Stomach (tissue), 8 donors: ENCODE measurements at regions not wholly inside any gene's neighbourhood (a gene's known extent, or its start where the extent isn't known, plus 50 kb on each side); places are given as distances from the start of the nearest gene placed in this dataset.

Experiments
- DNase-seq, 2 donors: peaks; one replicate each; pipeline versions ENCODE4 v3.0.0 to v3.0.0-alpha.2; 2013 to 2019
- H3K27ac ChIP-seq, 5 donors: fragments of 200-600 bp in 4 of 5; sonication (generic) in 4 of 5; one replicate each; pipeline ENCODE4 v1.5.1; 2013 to 2019; ENCODE audit warnings: mild to moderate bottlenecking in 1 of 5, moderate library complexity in 1 of 5
- H3K27me3 ChIP-seq, 3 donors: fragments of 200-600 bp; sonication (generic); one replicate each; pipeline ENCODE4 v1.5.1; 2017 to 2019; ENCODE audit warnings: mixed run types in 1 of 3
- H3K36me3 ChIP-seq, 4 donors: fragments of 200-600 bp; sonication (generic); 1 replicate in 3 of 4; 2 replicates in 1 of 4; pipeline ENCODE4 v1.5.1; 2016 to 2019
- H3K4me1 ChIP-seq, 4 donors: fragments of 200-600 bp; sonication (generic); one replicate each; pipeline ENCODE4 v1.5.1; 2016 to 2019
- H3K4me3 ChIP-seq, 4 donors: fragments of 200-600 bp; sonication (generic) in 3 of 4; one replicate each; pipeline ENCODE4 v1.5.1; 2016 to 2019; ENCODE audit warnings: mild to moderate bottlenecking in 1 of 4
- H3K9me3 ChIP-seq, 4 donors: fragments of 200-600 bp; sonication (generic); one replicate each; pipeline ENCODE4 v1.5.1; 2016 to 2019
- EP300 ChIP-seq: sonication (generic); formaldehyde crosslinking; IDR thresholded peaks from one replicate; pipeline ENCODE4 v1.6.1; 2017; ENCODE audit warnings: antibody characterized with exemption
- POLR2A ChIP-seq, 4 donors: fragments of 450-650 bp; IDR thresholded peaks; one replicate each; pipeline ENCODE4 v1.6.1; 2016; ENCODE audit warnings: antibody characterized with exemption in 4 of 4, control low read depth in 2 of 4, mild to moderate bottlenecking in 1 of 4, moderate library complexity in 1 of 4
- POLR2AphosphoS5 ChIP-seq, 3 donors: sonication (generic); formaldehyde crosslinking; IDR thresholded peaks; one replicate each; pipeline ENCODE4 v1.6.1; 2016; ENCODE audit warnings: antibody characterized with exemption in 3 of 3
- WGBS, 5 donors: extraction: QIAGEN DNeasy Blood & Tissue Kit in 3 of 5; methylation state at CpG; one replicate each; pipeline versions ENCODE4 v1.1.5 to v1.1.7; 2013 to 2018; 5-methylcytosine and 5-hydroxymethylcytosine counted together
- intact Hi-C: fragments of 100-400 bp; cut with DNase I; formaldehyde crosslinking; loops from one replicate; pipeline ENCODE4 v1.15.1; 2023; ENCODE audit warnings: low total_unique reads
- TF ChIP-seq, protein P1 (sequence below), 7 experiments: fragments of 450-650 bp in 4 of 7; fragments of 200-600 bp in 3 of 7; sonication (generic) in 3 of 7; IDR thresholded peaks; one replicate each; pipeline ENCODE4 v1.5.1; 2016 to 2019; ENCODE audit warnings: antibody characterized with exemption in 7 of 7, control low read depth in 2 of 7, mild to moderate bottlenecking in 1 of 7
- donor health status: healthy with polysubstance abuse.
- donor health status: Bipolar disorder and iron deficiency.
- donor health status: healthy.

GRCh38 chrX:74180716-74181115 is 123.3 kb upstream of the ZCCHC13 start:
- Histone ChIP-seq H3K27ac (no peak overlapping the region), H3K4me3 (no peak overlapping the region), H3K36me3 (no peaks in the 10 kb centered on the region), H3K27me3 (no peaks in the 10 kb centered on the region), H3K4me1 (peaks cover 0 to 12% (median 5%) of the 10 kb centered on the region in 4 donors), H3K9me3 (no peaks in the 10 kb centered on the region)
- no peak for DNase-seq
- TF ChIP-seq, protein P1, sequence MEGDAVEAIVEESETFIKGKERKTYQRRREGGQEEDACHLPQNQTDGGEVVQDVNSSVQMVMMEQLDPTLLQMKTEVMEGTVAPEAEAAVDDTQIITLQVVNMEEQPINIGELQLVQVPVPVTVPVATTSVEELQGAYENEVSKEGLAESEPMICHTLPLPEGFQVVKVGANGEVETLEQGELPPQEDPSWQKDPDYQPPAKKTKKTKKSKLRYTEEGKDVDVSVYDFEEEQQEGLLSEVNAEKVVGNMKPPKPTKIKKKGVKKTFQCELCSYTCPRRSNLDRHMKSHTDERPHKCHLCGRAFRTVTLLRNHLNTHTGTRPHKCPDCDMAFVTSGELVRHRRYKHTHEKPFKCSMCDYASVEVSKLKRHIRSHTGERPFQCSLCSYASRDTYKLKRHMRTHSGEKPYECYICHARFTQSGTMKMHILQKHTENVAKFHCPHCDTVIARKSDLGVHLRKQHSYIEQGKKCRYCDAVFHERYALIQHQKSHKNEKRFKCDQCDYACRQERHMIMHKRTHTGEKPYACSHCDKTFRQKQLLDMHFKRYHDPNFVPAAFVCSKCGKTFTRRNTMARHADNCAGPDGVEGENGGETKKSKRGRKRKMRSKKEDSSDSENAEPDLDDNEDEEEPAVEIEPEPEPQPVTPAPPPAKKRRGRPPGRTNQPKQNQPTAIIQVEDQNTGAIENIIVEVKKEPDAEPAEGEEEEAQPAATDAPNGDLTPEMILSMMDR (IDR thresholded peaks at IDR 0.05): no peak
- TF ChIP-seq POLR2AphosphoS5 (IDR thresholded peaks at IDR 0.05): no peak
- no peak for TF ChIP-seq EP300
- no peak for TF ChIP-seq POLR2A (IDR thresholded peaks at IDR 0.05)
- 85 to 94% (median 93%) methylated on average over 8 of the region's 8 CpGs for WGBS, 5 donors
- intact Hi-C loops: no loop called here

- intact Hi-C loops: no loop called here
- no peak overlapping the region for H3K27ac ChIP-seq
- H3K9me3 ChIP-seq: no peaks in the 10 kb centered on the region
- no peaks in the 10 kb centered on the region for H3K27me3 ChIP-seq
- 56 to 94% (median 72%) methylated on average over 3 of the region's 3 CpGs for WGBS, 5 donors
- TF ChIP-seq POLR2AphosphoS5 (IDR thresholded peaks at IDR 0.05) (no peak), EP300 (no peak), POLR2A (IDR thresholded peaks at IDR 0.05) (no peak)
- TF ChIP-seq, protein P1 (IDR thresholded peaks at IDR 0.05): no peak
- no peak for DNase-seq
- H3K36me3 ChIP-seq: no peaks in the 10 kb centered on the region
- peaks cover 0 to 12% (median 5%) of the 10 kb centered on the region in 4 donors for H3K4me1 ChIP-seq
- H3K4me3 ChIP-seq: no peak overlapping the region
These were observed 124.0 kb upstream of the ZCCHC13 start for GRCh38 chrX:74179990-74180389.

GRCh38 chrX:74179499-74179898 is 124.5 kb upstream of the ZCCHC13 start:
- Histone ChIP-seq H3K27ac (no peak overlapping the region), H3K4me3 (no peak overlapping the region), H3K36me3 (no peaks in the 10 kb centered on the region), H3K4me1 (peaks cover 0 to 12% (median 5%) of the 10 kb centered on the region in 4 donors), H3K9me3 (no peaks in the 10 kb centered on the region), H3K27me3 (no peaks in the 10 kb centered on the region)
- no peak for DNase-seq
- TF ChIP-seq POLR2AphosphoS5 (IDR thresholded peaks at IDR 0.05): no peak
- TF ChIP-seq POLR2A (IDR thresholded peaks at IDR 0.05): no peak
- no peak for TF ChIP-seq EP300
- TF ChIP-seq, protein P1 (IDR thresholded peaks at IDR 0.05): no peak
- intact Hi-C loops: no loop called here
- WGBS, 5 donors: 39 to 54% (median 48%) methylated on average over 4 of the region's 4 CpGs

GRCh38 chrX:74179071-74179470 is 124.9 kb upstream of the ZCCHC13 start:
- H3K9me3 ChIP-seq: no peaks in the 10 kb centered on the region
- intact Hi-C loops: no loop called here
- H3K4me3 ChIP-seq: no peak overlapping the region
- no peaks in the 10 kb centered on the region for H3K27me3 ChIP-seq
- peaks cover 0 to 12% (median 5%) of the 10 kb centered on the region in 4 donors for H3K4me1 ChIP-seq
- DNase-seq: peak in 1 of 2 donors; percentile 26
- TF ChIP-seq EP300 (no peak), POLR2A (IDR thresholded peaks at IDR 0.05) (no peak), POLR2AphosphoS5 (IDR thresholded peaks at IDR 0.05) (no peak)
- TF ChIP-seq, protein P1 (IDR thresholded peaks at IDR 0.05): no peak
- no peaks in the 10 kb centered on the region for H3K36me3 ChIP-seq
- 8 to 32% (median 17%) methylated on average over 1 of the region's 1 CpG for WGBS, 5 donors
- peak overlapping the region in 1 of 5 donors; percentile 7 for H3K27ac ChIP-seq
